ENCODE measurements at regions not wholly inside any gene's neighbourhood (a gene's known extent, or its start where the extent isn't known, plus 50 kb on each side); places are given as distances from the start of the nearest gene placed in this dataset.
A peak's percentile ranks its signal among the peaks of the same experiment; 100 is the strongest.

- in situ Hi-C loops (cut with HindIII; ENCODE audit: low pct_ligation_motif_present, low sequenced_read_pairs): no loop called here
- no peaks in the 10 kb centered on the region for H3K27me3 ChIP-seq (replicated peaks)
- no peak for TF ChIP-seq CTCF (IDR thresholded peaks at IDR 0.05; ENCODE audit: low read depth, low read length, missing control alignments)
- H3K27ac ChIP-seq: no peak overlapping the region
- H3K4me3 ChIP-seq (ENCODE audit: low read depth, low read length): no peak overlapping the region
- DNase-seq: no peak
- H3K36me3 ChIP-seq (replicated peaks): no peaks in the 10 kb centered on the region
Observed at GRCh38 chrX:106397788-106398538, 213.8 kb upstream of the RADX start.

GRCh38 chrX:106401965-106402559 lies 209.7 kb upstream of the RADX start:
- no peaks in the 10 kb centered on the region for H3K36me3 ChIP-seq (replicated peaks)
- H3K27ac ChIP-seq: no peak overlapping the region
- H3K27me3 ChIP-seq (replicated peaks): no peaks in the 10 kb centered on the region
- no peak for DNase-seq
- in situ Hi-C loops (cut with HindIII; ENCODE audit: low pct_ligation_motif_present, low sequenced_read_pairs): no loop called here
- TF ChIP-seq CTCF (IDR thresholded peaks at IDR 0.05; ENCODE audit: low read depth, low read length, missing control alignments): no peak
- no peak overlapping the region for H3K4me3 ChIP-seq (ENCODE audit: low read depth, low read length)

- Histone ChIP-seq H3K27ac (no peak overlapping the region), H3K4me3 (ENCODE audit: low read depth, low read length) (no peak overlapping the region), H3K36me3 (replicated peaks) (no peaks in the 10 kb centered on the region), H3K27me3 (replicated peaks) (no peaks in the 10 kb centered on the region)
- peak; percentile 15 for DNase-seq
- peak; percentile 30 for TF ChIP-seq CTCF (IDR thresholded peaks at IDR 0.05; ENCODE audit: low read depth, low read length, missing control alignments)
- in situ Hi-C loops (cut with HindIII; ENCODE audit: low pct_ligation_motif_present, low sequenced_read_pairs): no loop called here
Observed at GRCh38 chrX:106404512-106404911, 207.3 kb upstream of the RADX start.

GRCh38 chrX:106415276-106415895 lies 196.4 kb upstream of the RADX start:
- Histone ChIP-seq H3K27me3 (replicated peaks) (no peaks in the 10 kb centered on the region), H3K4me3 (ENCODE audit: low read depth, low read length) (no peak overlapping the region), H3K27ac (no peak overlapping the region), H3K36me3 (replicated peaks) (no peaks in the 10 kb centered on the region)
- in situ Hi-C loops (cut with HindIII; ENCODE audit: low pct_ligation_motif_present, low sequenced_read_pairs): no loop called here
- peak; percentile 79 for TF ChIP-seq CTCF (IDR thresholded peaks at IDR 0.05; ENCODE audit: low read depth, low read length, missing control alignments)
- peak; percentile 23 for DNase-seq

- Histone ChIP-seq H3K27me3 (replicated peaks) (no peaks in the 10 kb centered on the region), H3K4me3 (ENCODE audit: low read depth, low read length) (no peak overlapping the region), H3K36me3 (replicated peaks) (no peaks in the 10 kb centered on the region), H3K27ac (no peak overlapping the region)
- DNase-seq: no peak
- no peak for TF ChIP-seq CTCF (IDR thresholded peaks at IDR 0.05; ENCODE audit: low read depth, low read length, missing control alignments)
- in situ Hi-C loops (cut with HindIII; ENCODE audit: low pct_ligation_motif_present, low sequenced_read_pairs): no loop called here
Observed at GRCh38 chrX:106436691-106437090, 175.1 kb upstream of the RADX start.
